ENCODE measurements at regions not wholly inside any gene's neighbourhood (a gene's known extent, or its start where the extent isn't known, plus 50 kb on each side); places are given as distances from the start of the nearest gene placed in this dataset.

GRCh38 chr1:187922255-187922654 lies 1093.5 kb downstream of the PLA2G4A start:
- TF ChIP-seq ZFX (IDR thresholded peaks at IDR 0.05; ENCODE audit: borderline replicate concordance), result no peak
- no peak for TF ChIP-seq CTCF (IDR thresholded peaks at IDR 0.05)

GRCh38 chr1:187924252-187924651 lies 1095.5 kb downstream of the PLA2G4A start:
- TF ChIP-seq CTCF (IDR thresholded peaks at IDR 0.05) (no peak), ZFX (IDR thresholded peaks at IDR 0.05; ENCODE audit: borderline replicate concordance) (no peak)
- no peak overlapping the region for H3K27ac ChIP-seq

More at GRCh38 chr1:187922255-187922654, 1093.5 kb downstream of the PLA2G4A start:
- H3K27ac ChIP-seq, result no peak overlapping the region

- TF ChIP-seq ZFX (IDR thresholded peaks at IDR 0.05; ENCODE audit: borderline replicate concordance) (no peak), CTCF (IDR thresholded peaks at IDR 0.05) (peak; percentile 58)
- no peak overlapping the region for H3K27ac ChIP-seq
Observed at GRCh38 chr1:187928288-187928687, 1099.5 kb downstream of the PLA2G4A start.

- H3K27ac ChIP-seq, result no peak overlapping the region
- TF ChIP-seq ZFX (IDR thresholded peaks at IDR 0.05; ENCODE audit: borderline replicate concordance) (no peak), CTCF (IDR thresholded peaks at IDR 0.05) (no peak; the same call in 1 of the 2 replicates)
Observed at GRCh38 chr1:187928696-187929095, 1099.9 kb downstream of the PLA2G4A start.

GRCh38 chr1:187931776-187932175 lies 1103.0 kb downstream of the PLA2G4A start:
- TF ChIP-seq ZFX (IDR thresholded peaks at IDR 0.05; ENCODE audit: borderline replicate concordance), result no peak
- TF ChIP-seq CTCF (IDR thresholded peaks at IDR 0.05), result no peak
- no peak overlapping the region for H3K27ac ChIP-seq

GRCh38 chr1:187933562-187934419 lies 1105.0 kb downstream of the PLA2G4A start:
- no peak for TF ChIP-seq ZFX (IDR thresholded peaks at IDR 0.05; ENCODE audit: borderline replicate concordance)
- H3K27ac ChIP-seq, result no peak overlapping the region

- no peak overlapping the region for H3K27ac ChIP-seq
Observed at GRCh38 chr1:187936667-187937066, 1107.9 kb downstream of the PLA2G4A start.

More at GRCh38 chr1:187936667-187937066, 1107.9 kb downstream of the PLA2G4A start:
- no peak for TF ChIP-seq CTCF (IDR thresholded peaks at IDR 0.05)
- no peak for TF ChIP-seq ZFX (IDR thresholded peaks at IDR 0.05; ENCODE audit: borderline replicate concordance)

Measured in 22Rv1 (cell line).